CD4-positive, alpha-beta T cell (primary cell): ENCODE measurements at regions not wholly inside any gene's neighbourhood (a gene's known extent, or its start where the extent isn't known, plus 50 kb on each side); places are given as distances from the start of the nearest gene placed in this dataset.

Experiments used
- ATAC-seq: fragments of 200-7000 bp; cut with Tn5 transposase; one replicate; pipeline ENCODE4 v1.10.0; 2022; ENCODE audit warnings: mild to moderate bottlenecking; ENCODE audit not compliant: poor library complexity
- CTCF ChIA-PET: fragments of 350-600 bp; sonication (Branson Sonifier 250); formaldehyde crosslinking; loops from one replicate; lab custom pipeline; 2021; ENCODE audit warnings: antibody characterized with exemption, inconsistent platforms; lab: Charles Lee
- POLR2A ChIA-PET: fragments of 350-600 bp; sonication (Branson Sonifier 250); formaldehyde crosslinking; loops from one replicate; lab custom pipeline; 2021; ENCODE audit warnings: antibody characterized with exemption, inconsistent platforms; lab: Charles Lee
- DNase-seq, 14 experiments: peaks; one replicate each; pipeline ENCODE4 v3.0.0-alpha.2; 2013 to 2020; ENCODE audit warnings: mixed read lengths in 2 of 14
- H3K27ac ChIP-seq, 2 donors: one replicate each; pipeline versions ENCODE4 v1.5.1 to v1.7.0; 2013; ENCODE audit warnings: low read length in 2 of 2, low read depth in 1 of 2, mild to moderate bottlenecking in 1 of 2
- H3K27me3 ChIP-seq, 2 experiments: 1 replicate in 1 of 2; 2 replicates in 1 of 2; pipeline versions ENCODE4 v1.6.1 to v1.7.0; 2013; ENCODE audit warnings: low read length in 2 of 2, control low read depth in 1 of 2, mild to moderate bottlenecking in 1 of 2, moderate library complexity in 1 of 2; ENCODE audit not compliant: insufficient read depth in 2 of 2, control insufficient read depth in 1 of 2
- H3K36me3 ChIP-seq: one replicate; pipeline ENCODE4 v1.6.1; 2013; ENCODE audit warnings: low read length, control low read depth; ENCODE audit not compliant: insufficient read depth
- H3K4me1 ChIP-seq: one replicate; pipeline ENCODE4 v1.6.1; 2013; ENCODE audit warnings: low read length, control low read depth; ENCODE audit not compliant: insufficient read depth
- H3K4me3 ChIP-seq: one replicate; pipeline ENCODE4 v1.5.1; 2013; ENCODE audit warnings: mild to moderate bottlenecking, low read length, moderate library complexity
- H3K9me3 ChIP-seq, 2 experiments: 1 replicate in 1 of 2; 2 replicates in 1 of 2; pipeline versions ENCODE4 v1.6.1 to v1.7.0; 2013; ENCODE audit warnings: low read length in 2 of 2, mild to moderate bottlenecking in 2 of 2, control low read depth in 1 of 2, moderate library complexity in 1 of 2; ENCODE audit not compliant: control insufficient read depth in 1 of 2, insufficient read depth in 1 of 2
- H3K27ac Mint-ChIP-seq: one replicate; pipeline ENCODE4 v1.8.0; 2020; ENCODE audit warnings: mixed read lengths
- H3K27me3 Mint-ChIP-seq: one replicate; pipeline ENCODE4 v1.8.0; 2021; ENCODE audit warnings: mixed read lengths
- H3K36me3 Mint-ChIP-seq: one replicate; pipeline ENCODE4 v1.8.0; 2021; ENCODE audit warnings: low read depth, mixed read lengths
- H3K4me1 Mint-ChIP-seq: one replicate; pipeline ENCODE4 v1.8.0; 2021; ENCODE audit warnings: low read depth, mixed read lengths
- H3K4me3 Mint-ChIP-seq: one replicate; pipeline ENCODE4 v1.8.0; 2020; ENCODE audit warnings: mild to moderate bottlenecking, mixed read lengths
- H3K9me3 Mint-ChIP-seq: one replicate; pipeline ENCODE4 v1.8.0; 2020; ENCODE audit warnings: mixed read lengths
- intact Hi-C, 2 experiments: fragments of 100-400 bp; cut with DNase I in 1 of 2; cut with micrococcal nuclease in 1 of 2; formaldehyde crosslinking; loops; one replicate each; pipeline versions ENCODE4 v1.15.1 to v1.9.0; 2023 to 2025; cut with DNase I, micrococcal nuclease
- TF ChIP-seq, protein P1 (sequence below): fragments of 200-600 bp; IDR thresholded peaks from one replicate; pipeline ENCODE4 v1.8.0; 2022; ENCODE audit warnings: antibody characterized with exemption, mild to moderate bottlenecking

DNA sequence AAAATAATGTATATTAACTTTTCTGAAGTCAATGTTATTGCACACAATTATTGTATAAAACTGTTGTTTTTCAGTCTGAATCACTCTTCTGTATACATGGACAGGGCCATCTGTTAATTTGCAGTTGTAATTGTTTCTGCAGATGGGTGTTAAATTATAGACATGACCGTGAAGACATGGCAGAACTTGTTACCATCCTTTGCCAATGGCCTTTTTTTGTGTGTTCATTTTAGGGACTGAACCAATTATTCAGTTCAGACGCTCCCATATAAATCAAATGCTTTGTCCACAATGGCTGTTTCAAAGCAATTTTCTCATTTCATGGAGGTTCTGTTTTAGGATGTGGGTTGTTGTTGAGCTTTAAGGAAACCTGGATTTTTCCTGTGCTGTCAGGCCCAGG lies 533.7 kb downstream of the DOK5 start:
- Histone ChIP-seq H3K27me3 (no peaks in the 10 kb centered on the region), H3K36me3 (no peaks in the 10 kb centered on the region), H3K27ac (no peak overlapping the region), H3K4me3 (no peak overlapping the region), H3K4me1 (no peaks in the 10 kb centered on the region), H3K9me3 (peaks cover 0 to 3% of the 10 kb centered on the region in 2 experiments)
- peaks cover 5% of the 10 kb centered on the region for H3K9me3 Mint-ChIP-seq
- no peaks in the 10 kb centered on the region for H3K4me1 Mint-ChIP-seq
- intact Hi-C loops, result no loop called here
- ChIA-PET CTCF (no interaction called here), POLR2A (no interaction called here)
- no peak for ATAC-seq
- H3K27ac Mint-ChIP-seq, result no peak overlapping the region
- H3K36me3 Mint-ChIP-seq, result no peaks in the 10 kb centered on the region
- H3K4me3 Mint-ChIP-seq, result no peak overlapping the region
- no peak for DNase-seq
- H3K27me3 Mint-ChIP-seq, result no peaks in the 10 kb centered on the region
- TF ChIP-seq, protein P1, sequence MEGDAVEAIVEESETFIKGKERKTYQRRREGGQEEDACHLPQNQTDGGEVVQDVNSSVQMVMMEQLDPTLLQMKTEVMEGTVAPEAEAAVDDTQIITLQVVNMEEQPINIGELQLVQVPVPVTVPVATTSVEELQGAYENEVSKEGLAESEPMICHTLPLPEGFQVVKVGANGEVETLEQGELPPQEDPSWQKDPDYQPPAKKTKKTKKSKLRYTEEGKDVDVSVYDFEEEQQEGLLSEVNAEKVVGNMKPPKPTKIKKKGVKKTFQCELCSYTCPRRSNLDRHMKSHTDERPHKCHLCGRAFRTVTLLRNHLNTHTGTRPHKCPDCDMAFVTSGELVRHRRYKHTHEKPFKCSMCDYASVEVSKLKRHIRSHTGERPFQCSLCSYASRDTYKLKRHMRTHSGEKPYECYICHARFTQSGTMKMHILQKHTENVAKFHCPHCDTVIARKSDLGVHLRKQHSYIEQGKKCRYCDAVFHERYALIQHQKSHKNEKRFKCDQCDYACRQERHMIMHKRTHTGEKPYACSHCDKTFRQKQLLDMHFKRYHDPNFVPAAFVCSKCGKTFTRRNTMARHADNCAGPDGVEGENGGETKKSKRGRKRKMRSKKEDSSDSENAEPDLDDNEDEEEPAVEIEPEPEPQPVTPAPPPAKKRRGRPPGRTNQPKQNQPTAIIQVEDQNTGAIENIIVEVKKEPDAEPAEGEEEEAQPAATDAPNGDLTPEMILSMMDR, result no peak

DNA sequence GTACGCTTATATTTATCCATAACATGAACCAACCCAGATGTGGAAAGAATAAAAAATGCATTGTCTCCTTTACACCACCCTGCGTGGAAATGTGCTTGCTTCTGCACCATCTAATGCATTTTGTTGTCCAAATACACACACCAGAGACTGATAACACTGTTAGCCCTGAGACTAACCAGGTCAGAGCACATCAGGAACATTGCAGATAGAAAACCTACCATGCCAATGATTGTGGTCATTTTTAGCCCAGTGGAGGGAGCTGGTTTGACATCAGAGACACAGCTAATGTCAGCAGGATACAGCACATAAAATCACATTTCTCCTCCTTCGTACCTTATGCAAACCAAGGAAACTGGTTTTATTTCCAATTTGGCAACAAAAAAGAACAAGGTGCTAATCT lies 528.7 kb downstream of the DOK5 start:
- no peak overlapping the region for H3K27ac Mint-ChIP-seq
- CTCF ChIA-PET, result no interaction called here
- peaks cover 6% of the 10 kb centered on the region for H3K9me3 Mint-ChIP-seq

GRCh38 chr20:54995553-54995952 lies 520.2 kb downstream of the DOK5 start:
- Histone ChIP-seq H3K27me3 (no peaks in the 10 kb centered on the region), H3K9me3 (peaks cover 0 to 6% of the 10 kb centered on the region in 2 experiments), H3K4me1 (no peaks in the 10 kb centered on the region), H3K4me3 (no peak overlapping the region), H3K36me3 (no peaks in the 10 kb centered on the region), H3K27ac (no peak overlapping the region)
- Mint-ChIP-seq H3K36me3 (no peaks in the 10 kb centered on the region), H3K27ac (no peak overlapping the region), H3K27me3 (no peaks in the 10 kb centered on the region), H3K4me1 (no peaks in the 10 kb centered on the region), H3K4me3 (no peak overlapping the region), H3K9me3 (peaks cover 7% of the 10 kb centered on the region)
- no peak for ATAC-seq
- TF ChIP-seq, protein P1, result no peak
- no peak for DNase-seq
- intact Hi-C loops, result no loop called here
- ChIA-PET POLR2A (no interaction called here), CTCF (no interaction called here)

More for the DNA sequence above, 528.7 kb downstream of the DOK5 start:
- TF ChIP-seq, protein P1, result no peak
- Histone ChIP-seq H3K27ac (no peak overlapping the region), H3K27me3 (no peaks in the 10 kb centered on the region), H3K36me3 (no peaks in the 10 kb centered on the region), H3K4me3 (no peak overlapping the region), H3K4me1 (no peaks in the 10 kb centered on the region), H3K9me3 (peaks cover 0 to 10% of the 10 kb centered on the region in 2 experiments)
- no peaks in the 10 kb centered on the region for H3K27me3 Mint-ChIP-seq
- ATAC-seq (no peak), DNase-seq (no peak)
- H3K4me1 Mint-ChIP-seq, result no peaks in the 10 kb centered on the region
- no peak overlapping the region for H3K4me3 Mint-ChIP-seq
- POLR2A ChIA-PET, result interaction anchor here (0.7 kb wide), 1 partner anchor 231 kb away, joined by 3 read pairs; no protein-coding TSS in a partner anchor
- intact Hi-C loops, result no loop called here
- no peaks in the 10 kb centered on the region for H3K36me3 Mint-ChIP-seq
